ENCODE measurements at regions not wholly inside any gene's neighbourhood (a gene's known extent, or its start where the extent isn't known, plus 50 kb on each side); places are given as distances from the start of the nearest gene placed in this dataset.

- peaks cover 12% of the 10 kb centered on the region for H3K4me1 ChIP-seq (ENCODE audit: insufficient read depth)
- H3K36me3 ChIP-seq (replicated peaks; ENCODE audit: insufficient read depth, low read depth): no peaks in the 10 kb centered on the region
- H3K9me2 ChIP-seq (replicated peaks; ENCODE audit: insufficient read depth): no peaks in the 10 kb centered on the region
- H3K4me3 ChIP-seq: no peak overlapping the region
- H3K27ac ChIP-seq: no peak overlapping the region
- H3K4me2 ChIP-seq: no peak overlapping the region
- no peaks in the 10 kb centered on the region for H3K9me3 ChIP-seq (ENCODE audit: low read depth)
- H2AFZ ChIP-seq: no peak overlapping the region
- H4K20me1 ChIP-seq (ENCODE audit: insufficient read depth, poor library complexity, severe bottlenecking): no peaks in the 10 kb centered on the region
- TF ChIP-seq EZH2 (IDR thresholded peaks at IDR 0.05; ENCODE audit: borderline replicate concordance) (no peak), CTCF (IDR thresholded peaks at IDR 0.05; ENCODE audit: poor library complexity) (no peak), EZH2phosphoT487 (IDR thresholded peaks at IDR 0.05; ENCODE audit: low read depth, severe bottlenecking, unreplicated experiment) (no peak)
- H3K27me3 ChIP-seq: no peaks in the 10 kb centered on the region
- no peaks in the 10 kb centered on the region for H3K79me2 ChIP-seq
- 87% methylated on average over 6 of the region's 6 CpGs for WGBS (ENCODE audit: low lambda C conversion rate, missing lambda C conversion rate)
- DNase-seq (ENCODE audit: low spot score): no peak
Measured at GRCh38 chr14:84749191-84749955, 780.6 kb upstream of the FLRT2 start.

GRCh38 chr14:84750284-84750683 is 779.7 kb upstream of the FLRT2 start:
- WGBS (ENCODE audit: low lambda C conversion rate, missing lambda C conversion rate): 0% methylated on average over 1 of the region's 1 CpG
- H3K4me3 ChIP-seq: no peak overlapping the region
- H3K4me1 ChIP-seq (ENCODE audit: insufficient read depth): peaks cover 12% of the 10 kb centered on the region

GRCh38 chr14:84750763-84751554 is 779.0 kb upstream of the FLRT2 start:
- no peaks in the 10 kb centered on the region for H3K9me2 ChIP-seq (replicated peaks; ENCODE audit: insufficient read depth)
- peak; percentile 5 for DNase-seq (ENCODE audit: low spot score)
- peak overlapping the region; percentile 75 for H3K4me2 ChIP-seq
- no peaks in the 10 kb centered on the region for H3K27me3 ChIP-seq
- no peaks in the 10 kb centered on the region for H4K20me1 ChIP-seq (ENCODE audit: insufficient read depth, poor library complexity, severe bottlenecking)
- peak overlapping the region; percentile 65 for H3K27ac ChIP-seq
- no peaks in the 10 kb centered on the region for H3K9me3 ChIP-seq (ENCODE audit: low read depth)
- H2AFZ ChIP-seq: peak overlapping the region; percentile 14
- WGBS (ENCODE audit: low lambda C conversion rate, missing lambda C conversion rate): 28% methylated on average over 10 of the region's 10 CpGs
- peak overlapping the region; percentile 18 for H3K4me3 ChIP-seq
- no peaks in the 10 kb centered on the region for H3K36me3 ChIP-seq (replicated peaks; ENCODE audit: insufficient read depth, low read depth)
- H3K4me1 ChIP-seq (ENCODE audit: insufficient read depth): peaks cover 12% of the 10 kb centered on the region
- TF ChIP-seq EZH2phosphoT487 (IDR thresholded peaks at IDR 0.05; ENCODE audit: low read depth, severe bottlenecking, unreplicated experiment): no peak
- no peak for TF ChIP-seq CTCF (IDR thresholded peaks at IDR 0.05; ENCODE audit: poor library complexity)
- TF ChIP-seq EZH2 (IDR thresholded peaks at IDR 0.05; ENCODE audit: borderline replicate concordance): no peak
- H3K79me2 ChIP-seq: no peaks in the 10 kb centered on the region

More at GRCh38 chr14:84750284-84750683, 779.7 kb upstream of the FLRT2 start:
- H3K9me3 ChIP-seq (ENCODE audit: low read depth): no peaks in the 10 kb centered on the region
- no peaks in the 10 kb centered on the region for H3K9me2 ChIP-seq (replicated peaks; ENCODE audit: insufficient read depth)
- no peak overlapping the region for H2AFZ ChIP-seq
- H3K27ac ChIP-seq: peak overlapping the region; percentile 65
- no peaks in the 10 kb centered on the region for H3K79me2 ChIP-seq
- H4K20me1 ChIP-seq (ENCODE audit: insufficient read depth, poor library complexity, severe bottlenecking): no peaks in the 10 kb centered on the region
- no peaks in the 10 kb centered on the region for H3K36me3 ChIP-seq (replicated peaks; ENCODE audit: insufficient read depth, low read depth)
- H3K4me2 ChIP-seq: peak overlapping the region; percentile 75
- no peak for TF ChIP-seq CTCF (IDR thresholded peaks at IDR 0.05; ENCODE audit: poor library complexity)
- no peak for DNase-seq (ENCODE audit: low spot score)
- no peaks in the 10 kb centered on the region for H3K27me3 ChIP-seq
